ENCODE measurements at regions not wholly inside any gene's neighbourhood (a gene's known extent, or its start where the extent isn't known, plus 50 kb on each side); places are given as distances from the start of the nearest gene placed in this dataset.

GRCh38 chr7:25356534-25357151 lies 128.4 kb upstream of the NPVF start:
- Mint-ChIP-seq H3K4me3 (ENCODE audit: low read depth) (no peak overlapping the region), H3K27me3 (no peaks in the 10 kb centered on the region), H3K36me3 (ENCODE audit: insufficient read depth) (no peaks in the 10 kb centered on the region), H3K9me3 (ENCODE audit: low read depth) (no peaks in the 10 kb centered on the region), H3K4me1 (ENCODE audit: low read depth) (peaks cover 13% of the 10 kb centered on the region), H3K27ac (no peak overlapping the region)
- DNase-seq (ENCODE audit: low spot score, unreplicated experiment) = no peak
- no peak for TF ChIP-seq CTCF (IDR thresholded peaks at IDR 0.05; ENCODE audit: unreplicated experiment)

- no peak overlapping the region for H3K27ac Mint-ChIP-seq
- H3K27me3 Mint-ChIP-seq = no peaks in the 10 kb centered on the region
- H3K9me3 Mint-ChIP-seq (ENCODE audit: low read depth) = no peaks in the 10 kb centered on the region
- no peak for DNase-seq (ENCODE audit: low spot score, unreplicated experiment)
- no peak overlapping the region for H3K4me3 Mint-ChIP-seq (ENCODE audit: low read depth)
- TF ChIP-seq CTCF (IDR thresholded peaks at IDR 0.05; ENCODE audit: unreplicated experiment) = no peak
- peaks cover 13% of the 10 kb centered on the region for H3K4me1 Mint-ChIP-seq (ENCODE audit: low read depth)
- no peaks in the 10 kb centered on the region for H3K36me3 Mint-ChIP-seq (ENCODE audit: insufficient read depth)
These were observed 130.6 kb upstream of the NPVF start for GRCh38 chr7:25358926-25359325.

GRCh38 chr7:25359471-25360059 lies 131.3 kb upstream of the NPVF start:
- H3K9me3 Mint-ChIP-seq (ENCODE audit: low read depth) = no peaks in the 10 kb centered on the region
- H3K27ac Mint-ChIP-seq = no peak overlapping the region
- no peak for TF ChIP-seq CTCF (IDR thresholded peaks at IDR 0.05; ENCODE audit: unreplicated experiment)
- H3K4me3 Mint-ChIP-seq (ENCODE audit: low read depth) = no peak overlapping the region
- no peaks in the 10 kb centered on the region for H3K36me3 Mint-ChIP-seq (ENCODE audit: insufficient read depth)
- H3K27me3 Mint-ChIP-seq = no peaks in the 10 kb centered on the region
- DNase-seq (ENCODE audit: low spot score, unreplicated experiment) = no peak
- H3K4me1 Mint-ChIP-seq (ENCODE audit: low read depth) = peaks cover 13% of the 10 kb centered on the region

- H3K9me3 Mint-ChIP-seq (ENCODE audit: low read depth) = no peaks in the 10 kb centered on the region
- no peaks in the 10 kb centered on the region for H3K27me3 Mint-ChIP-seq
- no peak for TF ChIP-seq CTCF (IDR thresholded peaks at IDR 0.05; ENCODE audit: unreplicated experiment)
- H3K4me3 Mint-ChIP-seq (ENCODE audit: low read depth) = no peak overlapping the region
- no peak overlapping the region for H3K27ac Mint-ChIP-seq
- H3K4me1 Mint-ChIP-seq (ENCODE audit: low read depth) = peaks cover 13% of the 10 kb centered on the region
- DNase-seq (ENCODE audit: low spot score, unreplicated experiment) = no peak
- H3K36me3 Mint-ChIP-seq (ENCODE audit: insufficient read depth) = no peaks in the 10 kb centered on the region
These were observed 132.2 kb upstream of the NPVF start for GRCh38 chr7:25360451-25360850.

GRCh38 chr7:25361387-25361786 lies 133.1 kb upstream of the NPVF start:
- H3K9me3 Mint-ChIP-seq (ENCODE audit: low read depth) = no peaks in the 10 kb centered on the region
- no peak for TF ChIP-seq CTCF (IDR thresholded peaks at IDR 0.05; ENCODE audit: unreplicated experiment)
- peaks cover 13% of the 10 kb centered on the region for H3K4me1 Mint-ChIP-seq (ENCODE audit: low read depth)
- no peak overlapping the region for H3K4me3 Mint-ChIP-seq (ENCODE audit: low read depth)
- H3K27me3 Mint-ChIP-seq = no peaks in the 10 kb centered on the region
- no peaks in the 10 kb centered on the region for H3K36me3 Mint-ChIP-seq (ENCODE audit: insufficient read depth)
- no peak for DNase-seq (ENCODE audit: low spot score, unreplicated experiment)
- H3K27ac Mint-ChIP-seq = no peak overlapping the region

All from progenitor cell of endocrine pancreas (in vitro differentiated cells).